ENCODE measurements at regions not wholly inside any gene's neighbourhood (a gene's known extent, or its start where the extent isn't known, plus 50 kb on each side); places are given as distances from the start of the nearest gene placed in this dataset.

DNA sequence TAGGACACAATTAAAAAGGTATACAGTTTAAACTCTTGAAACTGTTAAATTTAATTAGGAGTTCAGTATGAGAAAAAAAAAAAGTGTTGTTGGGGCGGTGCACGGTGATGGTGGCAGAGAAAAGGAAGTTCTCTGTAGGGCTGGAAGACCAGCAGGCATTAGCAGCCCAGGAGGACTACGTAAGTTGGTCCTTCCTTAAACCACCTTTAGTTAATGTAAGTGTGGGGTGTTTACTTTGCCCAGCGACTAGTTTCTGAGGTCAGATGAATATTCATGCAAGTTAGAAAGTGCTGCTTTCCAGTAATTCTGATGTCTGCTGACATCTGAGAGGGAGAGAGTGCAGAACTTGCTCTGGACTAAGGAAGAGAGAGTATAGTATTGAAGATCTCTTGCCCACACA is 54.9 kb downstream of the NKX2-1 start:
- Histone ChIP-seq H4K20me1 (ENCODE audit: control insufficient read depth, extremely low read depth, insufficient read depth, low read length) (no peaks in the 10 kb centered on the region), H3K9me3 (ENCODE audit: control insufficient read depth, insufficient read depth, low read depth, low read length) (no peaks in the 10 kb centered on the region)
- no peak for DNase-seq (ENCODE audit: low read depth in 2 of 2)

DNA sequence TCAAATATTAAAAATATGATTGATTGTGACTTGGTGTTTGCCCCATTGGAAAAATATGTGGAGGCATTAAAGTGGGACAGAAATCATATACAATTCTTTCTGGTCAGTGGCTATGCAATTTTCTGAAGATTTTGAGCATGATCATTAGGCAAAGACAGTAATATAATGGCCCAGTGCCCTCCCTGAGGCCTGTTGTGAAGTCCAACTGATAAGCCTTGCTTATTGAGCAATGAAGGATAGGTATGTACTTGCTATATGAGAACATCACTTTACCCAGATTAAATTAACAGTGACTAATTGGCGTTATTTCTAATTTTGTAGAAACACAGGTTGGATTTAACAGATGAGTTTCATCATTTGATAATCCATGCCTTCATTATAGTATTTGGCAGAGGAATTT is 57.1 kb downstream of the NKX2-1 start:
- no peak overlapping the region for H3K4me2 ChIP-seq (ENCODE audit: extremely low read depth, insufficient read depth, low read length)
- no peak for DNase-seq (ENCODE audit: low read depth in 2 of 2)
- H3K4me1 ChIP-seq (ENCODE audit: control insufficient read depth, extremely low read depth, insufficient read depth, low read length), result no peaks in the 10 kb centered on the region
- no peak overlapping the region for H3K27ac ChIP-seq (ENCODE audit: insufficient read depth, low read length)
- H3K4me3 ChIP-seq (replicated peaks in 1 of 4; ENCODE audit: control extremely low read depth in 1 of 4, insufficient read depth in 1 of 4, low read depth in 3 of 4, low read length in 4 of 4), result no peak overlapping the region
- no peaks in the 10 kb centered on the region for H3K27me3 ChIP-seq (ENCODE audit: control insufficient read depth, insufficient read depth, low read length)
- no peak for TF ChIP-seq EZH2 (IDR thresholded peaks at IDR 0.05; ENCODE audit: low read length, missing control alignments)
- TF ChIP-seq, protein P1, sequence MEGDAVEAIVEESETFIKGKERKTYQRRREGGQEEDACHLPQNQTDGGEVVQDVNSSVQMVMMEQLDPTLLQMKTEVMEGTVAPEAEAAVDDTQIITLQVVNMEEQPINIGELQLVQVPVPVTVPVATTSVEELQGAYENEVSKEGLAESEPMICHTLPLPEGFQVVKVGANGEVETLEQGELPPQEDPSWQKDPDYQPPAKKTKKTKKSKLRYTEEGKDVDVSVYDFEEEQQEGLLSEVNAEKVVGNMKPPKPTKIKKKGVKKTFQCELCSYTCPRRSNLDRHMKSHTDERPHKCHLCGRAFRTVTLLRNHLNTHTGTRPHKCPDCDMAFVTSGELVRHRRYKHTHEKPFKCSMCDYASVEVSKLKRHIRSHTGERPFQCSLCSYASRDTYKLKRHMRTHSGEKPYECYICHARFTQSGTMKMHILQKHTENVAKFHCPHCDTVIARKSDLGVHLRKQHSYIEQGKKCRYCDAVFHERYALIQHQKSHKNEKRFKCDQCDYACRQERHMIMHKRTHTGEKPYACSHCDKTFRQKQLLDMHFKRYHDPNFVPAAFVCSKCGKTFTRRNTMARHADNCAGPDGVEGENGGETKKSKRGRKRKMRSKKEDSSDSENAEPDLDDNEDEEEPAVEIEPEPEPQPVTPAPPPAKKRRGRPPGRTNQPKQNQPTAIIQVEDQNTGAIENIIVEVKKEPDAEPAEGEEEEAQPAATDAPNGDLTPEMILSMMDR (conservative IDR thresholded peaks at IDR 0.05 in 1 of 2, IDR thresholded peaks at IDR 0.05 in 1 of 2; ENCODE audit: low read depth in 1 of 2, low read length in 2 of 2), result no peak
- no peak overlapping the region for H3K9ac ChIP-seq (ENCODE audit: insufficient read depth, low read length)
- no peaks in the 10 kb centered on the region for H4K20me1 ChIP-seq (ENCODE audit: control insufficient read depth, extremely low read depth, insufficient read depth, low read length)
- no peaks in the 10 kb centered on the region for H3K79me2 ChIP-seq (ENCODE audit: control insufficient read depth, insufficient read depth, low read length)
- no peak overlapping the region for H2AFZ ChIP-seq (ENCODE audit: low read length)
- H3K9me3 ChIP-seq (ENCODE audit: control insufficient read depth, insufficient read depth, low read depth, low read length), result no peaks in the 10 kb centered on the region
- H3K36me3 ChIP-seq (ENCODE audit: control insufficient read depth, insufficient read depth, low read length), result no peaks in the 10 kb centered on the region

More for the DNA sequence above, 54.9 kb downstream of the NKX2-1 start:
- Histone ChIP-seq H3K79me2 (ENCODE audit: control insufficient read depth, insufficient read depth, low read length) (no peaks in the 10 kb centered on the region), H3K4me3 (replicated peaks in 1 of 4; ENCODE audit: control extremely low read depth in 1 of 4, insufficient read depth in 1 of 4, low read depth in 3 of 4, low read length in 4 of 4) (no peak overlapping the region), H3K4me1 (ENCODE audit: control insufficient read depth, extremely low read depth, insufficient read depth, low read length) (no peaks in the 10 kb centered on the region), H3K27me3 (ENCODE audit: control insufficient read depth, insufficient read depth, low read length) (no peaks in the 10 kb centered on the region), H3K27ac (ENCODE audit: insufficient read depth, low read length) (no peak overlapping the region), H3K4me2 (ENCODE audit: extremely low read depth, insufficient read depth, low read length) (no peak overlapping the region), H3K9ac (ENCODE audit: insufficient read depth, low read length) (no peak overlapping the region), H2AFZ (ENCODE audit: low read length) (no peak overlapping the region), H3K36me3 (ENCODE audit: control insufficient read depth, insufficient read depth, low read length) (no peaks in the 10 kb centered on the region)
- TF ChIP-seq EZH2 (IDR thresholded peaks at IDR 0.05; ENCODE audit: low read length, missing control alignments), result no peak
- TF ChIP-seq, protein P1 (conservative IDR thresholded peaks at IDR 0.05 in 1 of 2, IDR thresholded peaks at IDR 0.05 in 1 of 2; ENCODE audit: low read depth in 1 of 2, low read length in 2 of 2), result no peak

DNA sequence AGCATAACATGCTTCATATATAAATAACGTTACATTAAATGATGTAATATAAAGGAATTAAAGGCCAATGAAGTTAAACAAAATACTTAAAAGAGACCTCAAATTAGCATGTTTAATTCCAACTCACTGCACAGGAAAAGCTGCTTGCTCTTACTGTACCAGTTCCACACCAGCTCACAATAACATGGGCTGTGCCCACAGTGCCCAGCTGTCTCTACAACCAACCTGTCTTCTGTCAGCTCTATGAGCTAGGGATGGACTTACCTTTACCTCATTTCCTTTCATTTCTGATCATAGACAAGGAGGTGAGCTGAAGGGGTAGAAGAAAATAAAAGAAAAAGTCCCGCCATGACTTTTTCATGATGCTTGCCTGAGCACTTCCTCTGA is 64.8 kb downstream of the NKX2-1 start:
- H3K27ac ChIP-seq (ENCODE audit: insufficient read depth, low read length), result no peak overlapping the region
- H3K4me2 ChIP-seq (ENCODE audit: extremely low read depth, insufficient read depth, low read length), result no peak overlapping the region
- no peak overlapping the region for H2AFZ ChIP-seq (ENCODE audit: low read length)
- TF ChIP-seq, protein P1 (conservative IDR thresholded peaks at IDR 0.05 in 1 of 2, IDR thresholded peaks at IDR 0.05 in 1 of 2; ENCODE audit: low read depth in 1 of 2, low read length in 2 of 2), result no peak
- no peak for TF ChIP-seq EZH2 (IDR thresholded peaks at IDR 0.05; ENCODE audit: low read length, missing control alignments)
- H3K36me3 ChIP-seq (ENCODE audit: control insufficient read depth, insufficient read depth, low read length), result no peaks in the 10 kb centered on the region
- no peaks in the 10 kb centered on the region for H3K27me3 ChIP-seq (ENCODE audit: control insufficient read depth, insufficient read depth, low read length)
- no peak overlapping the region for H3K4me3 ChIP-seq (replicated peaks in 1 of 4; ENCODE audit: control extremely low read depth in 1 of 4, insufficient read depth in 1 of 4, low read depth in 3 of 4, low read length in 4 of 4)
- no peak overlapping the region for H3K9ac ChIP-seq (ENCODE audit: insufficient read depth, low read length)
- no peaks in the 10 kb centered on the region for H3K4me1 ChIP-seq (ENCODE audit: control insufficient read depth, extremely low read depth, insufficient read depth, low read length)
- no peak for DNase-seq (ENCODE audit: low read depth in 2 of 2)
- no peaks in the 10 kb centered on the region for H3K79me2 ChIP-seq (ENCODE audit: control insufficient read depth, insufficient read depth, low read length)
- H4K20me1 ChIP-seq (ENCODE audit: control insufficient read depth, extremely low read depth, insufficient read depth, low read length), result no peaks in the 10 kb centered on the region
- H3K9me3 ChIP-seq (ENCODE audit: control insufficient read depth, insufficient read depth, low read depth, low read length), result no peaks in the 10 kb centered on the region
